ENCODE measurements at regions not wholly inside any gene's neighbourhood (a gene's known extent, or its start where the extent isn't known, plus 50 kb on each side); places are given as distances from the start of the nearest gene placed in this dataset.

- Histone ChIP-seq H3K27ac (no peak overlapping the region), H3K9me3 (no peaks in the 10 kb centered on the region), H3K27me3 (no peaks in the 10 kb centered on the region), H3K4me3 (no peak overlapping the region), H3K36me3 (ENCODE audit: low read depth, missing control alignments) (no peaks in the 10 kb centered on the region), H3K4me1 (no peaks in the 10 kb centered on the region)
- 63 to 77% methylated on average over 3 of the region's 3 CpGs for WGBS, 2 donors
- intact Hi-C loops (cut with DNase I; ENCODE audit: low total_unique reads): no loop called here
- no peak for DNase-seq
- TF ChIP-seq CTCF (IDR thresholded peaks at IDR 0.05): no peak
- no peak for TF ChIP-seq POLR2A (IDR thresholded peaks at IDR 0.05)
These were observed 72.2 kb downstream of the PRDM9 start for GRCh38 chr5:23579566-23579965.

- Histone ChIP-seq H3K4me1 (no peaks in the 10 kb centered on the region), H3K27me3 (no peaks in the 10 kb centered on the region), H3K9me3 (no peaks in the 10 kb centered on the region), H3K4me3 (no peak overlapping the region), H3K27ac (no peak overlapping the region), H3K36me3 (ENCODE audit: low read depth, missing control alignments) (no peaks in the 10 kb centered on the region)
- TF ChIP-seq POLR2A (IDR thresholded peaks at IDR 0.05) (no peak), CTCF (IDR thresholded peaks at IDR 0.05) (no peak)
- intact Hi-C loops (cut with DNase I; ENCODE audit: low total_unique reads): no loop called here
- DNase-seq: no peak
- 78 to 88% methylated on average over 3 of the region's 3 CpGs for WGBS, 2 donors
These were observed 75.7 kb downstream of the PRDM9 start for GRCh38 chr5:23583081-23583480.

GRCh38 chr5:23588841-23589326 is 81.5 kb downstream of the PRDM9 start:
- TF ChIP-seq CTCF (IDR thresholded peaks at IDR 0.05): no peak
- no peak for TF ChIP-seq POLR2A (IDR thresholded peaks at IDR 0.05)
- H3K4me3 ChIP-seq: no peak overlapping the region
- H3K36me3 ChIP-seq (ENCODE audit: low read depth, missing control alignments): no peaks in the 10 kb centered on the region
- H3K4me1 ChIP-seq: no peaks in the 10 kb centered on the region
- H3K27me3 ChIP-seq: no peaks in the 10 kb centered on the region
- 82 to 87% methylated on average over 3 of the region's 3 CpGs for WGBS, 2 donors
- no peak for DNase-seq
- H3K27ac ChIP-seq: no peak overlapping the region
- H3K9me3 ChIP-seq: no peaks in the 10 kb centered on the region
- intact Hi-C loops (cut with DNase I; ENCODE audit: low total_unique reads): no loop called here

GRCh38 chr5:23591250-23591649 is 83.8 kb downstream of the PRDM9 start:
- intact Hi-C loops (cut with DNase I; ENCODE audit: low total_unique reads): no loop called here
- no peak for TF ChIP-seq POLR2A (IDR thresholded peaks at IDR 0.05)
- no peak for TF ChIP-seq CTCF (IDR thresholded peaks at IDR 0.05)
- H3K36me3 ChIP-seq (ENCODE audit: low read depth, missing control alignments): no peaks in the 10 kb centered on the region
- no peak for DNase-seq
- no peaks in the 10 kb centered on the region for H3K9me3 ChIP-seq
- H3K4me3 ChIP-seq: no peak overlapping the region
- H3K27ac ChIP-seq: no peak overlapping the region
- no peaks in the 10 kb centered on the region for H3K27me3 ChIP-seq
- no peaks in the 10 kb centered on the region for H3K4me1 ChIP-seq
- WGBS, 2 donors: 88 to 92% methylated on average over 4 of the region's 4 CpGs

GRCh38 chr5:23606927-23607326 is 99.5 kb downstream of the PRDM9 start:
- Histone ChIP-seq H3K9me3 (no peaks in the 10 kb centered on the region), H3K27ac (no peak overlapping the region), H3K36me3 (ENCODE audit: low read depth, missing control alignments) (no peaks in the 10 kb centered on the region), H3K4me1 (no peaks in the 10 kb centered on the region), H3K27me3 (no peaks in the 10 kb centered on the region), H3K4me3 (no peak overlapping the region)
- intact Hi-C loops (cut with DNase I; ENCODE audit: low total_unique reads): no loop called here
- TF ChIP-seq POLR2A (IDR thresholded peaks at IDR 0.05) (no peak), CTCF (IDR thresholded peaks at IDR 0.05) (no peak)
- no peak for DNase-seq
- 52 to 61% methylated on average over 2 of the region's 2 CpGs for WGBS, 2 donors
